NCI-H82 treated with DMSO at 0.1 percent for 48 hours (cell line): ENCODE measurements at regions not wholly inside any gene's neighbourhood (a gene's known extent, or its start where the extent isn't known, plus 50 kb on each side); places are given as distances from the start of the nearest gene placed in this dataset.
"Not testable (repeated sequence)": the region's sequence is repeated elsewhere in the genome, so short reads cannot be mapped to it uniquely, and the experiment has no call there.

Experiments
- DNase-seq: peaks from one replicate; lab custom pipeline; 2025; ENCODE audit not compliant: unreplicated experiment; lab: John Stamatoyannopoulos, UW

DNA sequence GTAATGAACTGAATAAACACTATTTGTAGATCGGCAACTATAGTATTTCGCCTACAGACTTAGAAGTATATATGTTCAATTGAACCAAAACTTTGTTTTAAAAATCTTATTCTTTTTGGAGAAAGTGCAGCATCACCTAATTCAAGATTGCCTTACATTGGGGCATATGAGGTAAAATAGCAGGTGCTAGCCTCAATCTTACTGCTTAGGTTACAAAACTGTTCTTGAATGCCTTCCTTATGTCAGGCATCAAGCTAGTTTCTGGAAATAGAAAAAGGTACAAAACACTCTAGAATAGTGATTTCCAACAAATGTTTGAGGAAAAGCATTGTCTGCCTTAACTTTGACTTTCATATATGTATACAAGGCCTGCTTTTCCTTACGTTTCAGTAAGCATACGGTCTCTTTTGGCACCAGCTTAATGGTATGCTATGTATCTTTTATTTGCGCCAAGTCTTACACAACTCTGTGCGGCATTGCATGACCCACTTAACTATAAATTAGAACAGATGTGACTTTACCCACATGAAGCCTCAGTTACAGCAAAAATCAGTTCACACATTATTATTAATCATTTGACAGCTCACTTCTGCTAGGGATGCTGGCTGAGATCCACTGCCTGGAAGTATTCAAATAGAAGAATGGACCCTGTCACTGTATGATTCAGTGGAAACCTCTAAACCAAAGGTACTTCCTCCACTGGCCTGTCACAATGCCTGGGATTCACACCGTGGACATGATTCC, 174.1 kb downstream of the PRELID2 start:
- no peak for DNase-seq

DNA sequence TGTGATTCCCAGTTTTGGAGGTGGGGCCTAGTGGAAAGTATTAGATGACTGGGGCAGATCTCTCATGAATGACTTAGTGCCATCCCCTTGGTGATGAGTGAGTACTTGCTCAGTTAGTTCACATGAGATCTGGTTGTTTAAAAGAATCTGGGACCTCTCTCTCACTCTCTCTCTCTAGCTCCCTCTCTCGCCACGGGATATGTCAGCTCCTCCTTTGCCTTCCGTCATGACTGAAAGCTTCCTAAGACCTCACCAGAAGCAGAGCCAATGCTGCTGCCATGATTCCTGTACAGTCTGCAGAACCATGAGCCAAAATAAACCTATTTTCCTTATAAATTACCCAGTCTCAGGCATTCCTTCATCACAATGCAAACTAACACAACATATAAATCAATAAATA, 176.7 kb downstream of the PRELID2 start:
- DNase-seq, result no peak

DNA sequence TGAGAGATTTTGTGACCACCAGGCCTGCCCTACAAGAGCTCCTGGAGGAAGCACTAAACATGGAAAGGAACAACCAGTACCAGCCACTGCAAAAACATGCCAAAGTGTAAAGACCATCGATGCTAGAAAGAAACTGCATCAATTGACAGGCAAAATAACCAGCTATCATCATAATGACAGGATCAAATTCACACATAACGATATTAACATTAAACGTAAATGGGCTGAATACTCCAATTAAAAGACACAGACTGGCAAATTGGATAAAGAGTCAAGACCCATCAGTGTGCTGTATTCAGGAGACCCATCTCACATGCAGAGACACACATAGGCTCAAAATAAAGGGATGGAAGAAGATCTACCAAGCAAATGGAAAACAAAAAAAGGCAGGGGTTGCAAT, 182.4 kb downstream of the PRELID2 start:
- not testable (repeated sequence) for DNase-seq

DNA sequence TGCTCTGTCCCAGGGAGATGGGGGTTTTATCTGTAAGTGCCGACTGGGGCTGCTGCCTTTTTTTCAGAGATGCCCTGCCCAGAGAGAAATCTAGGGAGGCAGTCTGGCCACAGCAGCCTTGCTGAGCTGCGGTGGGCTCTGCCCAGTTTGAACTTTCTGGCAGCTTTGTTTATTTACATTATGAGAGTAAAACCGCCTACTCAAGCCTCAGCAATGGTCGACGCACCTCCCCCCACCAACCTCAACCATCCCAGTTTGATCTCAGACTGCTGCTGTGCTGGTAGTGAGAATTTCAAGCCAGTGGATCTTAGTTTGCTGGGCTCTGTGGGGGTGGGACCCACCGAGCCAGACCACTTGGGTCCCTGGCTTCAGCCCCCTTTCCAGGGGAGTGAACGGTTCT, 188.0 kb downstream of the PRELID2 start:
- not testable (repeated sequence) for DNase-seq

DNA sequence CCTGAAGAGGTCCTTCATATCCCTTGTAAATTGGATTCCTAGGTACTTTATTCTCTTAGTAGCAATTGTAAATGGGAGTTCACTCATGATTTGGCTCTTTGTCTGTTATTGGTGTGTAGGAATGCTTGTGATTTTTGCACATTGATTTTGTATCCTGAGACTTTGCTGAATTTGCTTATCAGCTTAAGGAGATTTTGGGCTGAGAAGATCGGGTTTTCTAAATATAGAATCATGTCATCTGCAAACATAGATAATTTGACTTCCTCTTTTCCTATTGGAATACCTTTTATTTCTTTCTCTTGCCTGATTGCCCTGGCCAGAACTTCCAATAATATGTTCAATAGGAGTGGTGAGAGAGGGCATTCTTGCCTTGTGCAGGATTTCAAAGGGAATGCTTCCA, 191.9 kb downstream of the PRELID2 start:
- not testable (repeated sequence) for DNase-seq

DNA sequence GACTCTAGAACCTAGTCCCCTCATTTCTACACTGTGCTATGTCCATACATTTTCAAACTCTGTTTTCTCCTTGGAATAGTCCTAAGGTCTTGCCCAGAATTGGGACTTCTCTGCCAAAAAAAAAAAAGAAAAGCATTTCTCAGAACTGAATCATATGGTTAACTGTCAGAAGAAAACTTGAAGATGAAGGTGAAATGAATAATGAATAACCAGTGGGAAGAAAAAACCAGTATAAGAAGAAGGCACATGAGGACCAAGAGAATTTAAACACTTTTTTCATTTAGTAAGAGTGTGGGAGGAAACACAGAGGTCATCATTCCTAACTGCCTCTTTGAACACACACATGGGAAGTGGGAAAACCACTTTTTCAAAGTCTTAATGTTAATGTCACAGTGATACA, 197.7 kb downstream of the PRELID2 start:
- DNase-seq, result no peak

DNA sequence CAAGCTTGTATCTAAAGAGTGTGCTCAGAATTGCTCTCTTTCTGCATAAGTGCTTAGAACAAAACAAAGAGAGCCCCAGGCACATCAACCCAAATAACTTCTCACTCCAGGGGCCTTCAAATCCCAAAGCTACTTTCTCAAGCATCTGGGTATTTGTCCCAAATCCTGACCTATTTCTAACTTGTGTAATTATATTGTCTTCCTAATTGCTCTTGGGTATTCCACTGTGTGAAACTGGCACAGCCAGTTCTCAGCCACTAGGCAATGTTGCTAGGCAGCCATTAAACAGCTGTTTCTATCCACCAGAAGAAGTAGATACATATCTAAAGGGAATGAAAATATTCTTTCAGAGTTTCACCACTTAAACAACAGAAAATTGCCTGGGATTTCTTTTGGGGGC, 198.8 kb downstream of the PRELID2 start:
- DNase-seq, result no peak

DNA sequence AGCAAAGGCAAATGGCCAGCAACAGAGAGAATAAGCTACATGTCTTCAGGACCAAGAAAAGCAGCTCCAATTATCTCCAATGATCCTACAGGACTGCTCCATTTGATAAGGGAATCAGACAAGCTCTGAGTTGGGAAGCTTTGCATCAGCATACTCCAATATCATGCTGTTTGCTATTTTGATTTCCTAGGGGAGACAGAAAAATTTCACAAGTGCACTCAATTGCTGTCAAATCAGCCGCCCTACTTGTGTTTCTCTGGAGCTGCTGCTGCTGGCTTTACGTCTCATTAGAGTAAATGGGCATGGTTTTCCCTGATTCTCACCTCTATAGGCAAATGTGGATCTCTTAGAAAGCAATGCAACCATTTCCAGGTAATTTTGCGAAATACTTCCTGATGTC, 201.7 kb downstream of the PRELID2 start:
- DNase-seq, result no peak

DNA sequence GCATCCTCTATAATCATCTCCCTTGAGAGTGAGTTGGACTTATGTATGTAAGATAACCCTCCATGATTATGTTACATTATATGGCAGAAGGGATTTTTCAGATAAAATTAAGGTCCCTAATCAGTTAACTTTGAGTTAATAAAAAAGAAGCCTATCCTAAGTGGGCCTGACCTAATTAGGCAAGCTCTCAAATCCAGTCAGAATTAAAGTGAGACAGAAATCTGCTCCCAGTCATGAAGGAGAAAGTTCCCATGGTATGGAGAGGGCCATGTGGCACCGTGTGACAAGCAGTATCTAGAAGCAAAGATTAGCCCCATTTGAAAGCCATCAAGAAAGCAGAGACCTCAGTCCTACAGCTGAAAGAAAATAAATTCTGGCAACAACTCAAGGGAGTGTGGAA, 202.4 kb downstream of the PRELID2 start:
- no peak for DNase-seq

DNA sequence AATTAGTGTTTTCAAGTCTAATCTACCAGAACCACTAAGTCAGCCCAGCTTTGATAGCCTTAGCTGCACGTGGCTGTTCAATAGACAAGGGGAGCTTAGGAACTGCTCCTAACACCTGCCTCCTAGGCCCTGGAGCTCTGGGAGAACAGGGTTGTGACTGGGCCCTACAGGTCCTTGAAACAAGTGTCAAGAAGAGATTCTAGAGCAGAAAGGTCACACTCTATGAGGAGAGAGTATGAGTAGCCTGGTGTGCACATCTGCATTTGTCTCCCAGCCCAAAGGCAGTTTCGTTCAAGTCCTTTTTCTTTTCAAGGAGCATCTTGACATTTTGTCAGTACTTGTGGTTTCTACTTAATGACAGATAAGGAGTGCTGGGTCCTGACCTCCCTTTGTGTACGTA, 206.1 kb downstream of the PRELID2 start:
- no peak for DNase-seq

DNA sequence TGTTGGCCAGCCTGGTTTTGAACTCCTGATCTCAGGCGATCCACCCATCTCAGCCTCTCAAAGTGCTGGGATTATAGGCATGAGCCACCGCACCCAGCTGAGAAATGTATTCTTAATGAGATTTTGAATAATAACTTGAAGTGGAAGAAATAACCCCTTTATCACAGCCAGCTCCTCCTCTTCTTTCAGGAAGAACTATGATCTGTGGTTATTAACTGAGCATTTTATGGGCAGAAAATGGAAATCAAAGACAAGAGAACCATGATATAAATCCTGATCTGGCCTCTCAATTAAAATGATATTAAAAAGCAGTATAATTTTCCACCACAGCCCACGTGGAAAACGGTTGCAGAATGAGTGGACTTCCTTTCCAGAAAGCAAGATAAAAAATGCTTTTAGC, 206.6 kb downstream of the PRELID2 start:
- no peak for DNase-seq

DNA sequence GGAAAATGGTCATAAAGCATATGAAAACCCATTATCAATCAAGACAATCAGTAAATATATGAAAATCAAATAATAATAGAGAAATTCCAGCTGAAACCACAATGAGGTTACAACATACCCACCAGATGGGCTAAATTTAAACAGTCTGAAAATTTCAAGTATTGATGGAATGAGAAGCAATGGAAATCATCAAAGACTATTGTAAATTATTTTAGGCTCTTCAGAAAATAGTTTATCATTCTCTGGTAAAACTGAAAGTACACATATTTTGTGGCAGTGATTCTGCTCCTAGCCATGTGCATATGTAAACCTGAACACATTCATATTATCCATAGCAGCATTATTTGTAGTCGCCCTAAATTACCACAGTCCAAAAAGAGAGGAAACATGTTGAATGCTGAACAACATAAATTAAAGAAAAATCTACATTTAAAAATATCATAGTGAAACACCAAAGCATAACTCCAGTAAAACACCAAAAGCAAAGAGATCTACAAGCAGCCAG, 215.3 kb downstream of the PRELID2 start:
- no peak for DNase-seq

DNA sequence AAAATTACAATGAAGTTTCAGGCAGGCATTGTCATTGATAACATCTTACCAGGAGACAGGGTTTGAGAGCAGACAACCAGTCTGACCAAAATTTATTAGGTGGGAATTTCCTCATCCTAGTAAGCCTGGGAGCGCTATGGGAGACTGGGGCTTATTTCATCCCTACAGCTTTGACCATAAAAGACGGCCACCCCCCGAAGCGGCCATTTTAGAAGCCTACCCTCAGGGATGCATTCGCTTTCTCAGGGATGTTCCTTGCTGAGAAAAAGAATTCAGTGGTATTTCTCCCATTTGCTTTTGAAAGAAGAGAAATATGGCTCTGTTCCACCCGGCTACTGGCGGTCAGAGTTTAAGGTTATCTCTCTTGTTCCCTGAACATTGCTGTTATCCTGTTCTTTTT, 218.4 kb downstream of the PRELID2 start:
- not testable (repeated sequence) for DNase-seq

DNA sequence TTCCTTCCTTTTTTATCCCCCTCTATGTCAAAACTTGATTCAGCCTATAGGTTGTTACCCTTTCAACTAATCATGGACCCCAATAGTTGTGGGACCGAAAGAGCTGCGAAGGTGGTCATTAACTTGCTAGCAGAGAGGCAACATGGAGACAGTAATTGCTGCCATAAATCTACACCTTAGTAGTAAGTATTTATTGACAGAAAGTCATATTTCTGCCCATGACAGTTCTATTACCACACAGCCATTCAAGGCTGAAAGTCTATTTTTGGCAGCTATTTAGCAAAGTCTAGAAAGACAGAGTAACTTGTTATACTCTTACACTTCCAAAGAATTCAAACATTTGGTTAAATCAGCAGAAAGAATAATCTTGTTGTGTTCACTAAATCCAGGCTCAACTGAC, 236.2 kb downstream of the PRELID2 start:
- no peak for DNase-seq

DNA sequence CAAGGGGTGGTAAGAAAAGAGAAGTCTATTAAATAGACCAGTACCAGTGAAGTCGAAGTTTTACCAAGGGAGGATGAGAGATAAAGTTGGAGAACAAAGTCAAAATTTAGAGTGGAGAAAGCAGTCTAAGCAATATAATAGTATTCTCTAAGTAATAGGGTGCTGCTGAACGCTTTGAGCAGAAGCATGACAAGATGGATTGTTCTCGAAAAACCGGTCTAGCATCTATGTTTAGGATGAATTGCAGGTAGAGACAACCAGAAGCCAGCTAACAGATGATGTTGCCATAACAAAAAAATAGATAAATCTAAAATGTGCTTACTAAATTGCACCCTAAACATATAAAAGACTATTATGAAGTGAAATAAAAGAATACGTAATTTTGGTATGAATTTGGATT, 237.0 kb downstream of the PRELID2 start:
- no peak for DNase-seq

DNA sequence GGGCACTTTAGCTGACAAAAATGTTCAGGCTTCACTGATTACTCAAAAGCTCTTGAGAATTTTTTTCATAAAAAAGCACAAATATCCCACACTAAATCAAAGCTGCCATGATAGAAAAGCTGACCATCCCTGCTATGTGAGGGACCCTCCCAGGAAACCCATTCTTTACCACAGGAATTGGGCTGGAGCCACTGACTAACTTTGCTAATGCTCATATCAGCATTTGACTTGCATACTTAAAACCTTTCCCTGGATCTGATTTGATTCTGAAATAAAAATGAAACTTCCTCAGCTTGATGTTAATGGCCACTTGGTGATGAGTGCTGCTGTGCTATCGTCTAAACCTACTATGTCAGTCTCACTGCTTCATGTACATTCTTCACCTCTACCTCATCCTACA, 243.6 kb downstream of the PRELID2 start:
- no peak for DNase-seq

DNA sequence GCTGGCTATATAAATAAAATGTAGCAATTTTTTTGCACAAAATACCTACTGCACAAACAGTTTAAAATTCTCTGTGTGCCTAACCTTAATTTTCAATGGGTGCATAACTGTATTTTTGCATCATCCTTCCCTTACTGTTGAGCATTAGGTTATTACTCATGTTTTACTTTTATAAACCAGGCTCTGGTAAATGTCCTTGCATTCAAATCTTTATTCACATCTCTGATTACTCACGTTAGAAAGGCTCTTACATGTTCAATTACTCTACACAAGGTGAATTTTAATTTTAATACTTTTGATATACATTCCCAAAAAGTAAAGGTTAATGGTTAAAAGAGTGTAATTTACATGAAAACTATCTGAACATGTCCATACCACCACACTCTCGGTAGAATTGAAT, 246.1 kb downstream of the PRELID2 start:
- DNase-seq, result no peak

DNA sequence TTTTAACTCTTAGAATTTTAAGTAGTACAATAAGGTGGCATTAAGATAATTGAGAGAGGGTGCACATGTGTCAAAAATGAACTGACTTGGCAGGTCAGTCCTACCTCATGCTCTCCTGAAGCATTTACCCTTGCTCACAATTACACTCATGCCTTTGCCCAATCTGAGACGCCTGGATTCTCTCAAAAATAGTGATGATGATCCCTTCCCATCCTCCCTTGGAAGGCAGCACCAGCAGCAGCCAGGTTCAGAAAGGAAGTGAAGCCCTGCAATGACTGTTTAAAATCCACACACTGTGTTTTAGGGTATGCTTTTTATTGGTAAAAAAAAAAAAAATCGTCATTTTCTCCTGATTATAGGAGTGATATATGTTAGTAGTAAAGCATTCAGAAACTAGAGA, 246.6 kb downstream of the PRELID2 start:
- no peak for DNase-seq

DNA sequence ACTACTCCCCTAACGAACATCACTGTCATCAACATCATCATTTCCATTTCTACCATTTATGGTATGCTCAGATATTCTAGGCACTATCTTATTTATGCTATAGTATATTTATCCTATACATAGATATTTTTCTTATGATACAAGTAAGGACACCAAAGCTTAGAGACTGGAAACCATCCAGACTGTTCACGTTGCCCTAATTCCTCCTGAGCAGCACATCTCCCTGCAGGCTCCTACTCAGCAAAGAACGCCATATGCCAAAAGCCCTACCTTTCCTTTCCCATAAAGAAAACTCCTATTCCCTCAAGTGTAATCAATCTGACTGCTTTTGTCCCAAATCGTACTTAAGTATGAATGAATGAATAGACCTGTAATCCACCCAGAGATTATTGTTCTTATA, 247.0 kb downstream of the PRELID2 start:
- DNase-seq, result no peak

DNA sequence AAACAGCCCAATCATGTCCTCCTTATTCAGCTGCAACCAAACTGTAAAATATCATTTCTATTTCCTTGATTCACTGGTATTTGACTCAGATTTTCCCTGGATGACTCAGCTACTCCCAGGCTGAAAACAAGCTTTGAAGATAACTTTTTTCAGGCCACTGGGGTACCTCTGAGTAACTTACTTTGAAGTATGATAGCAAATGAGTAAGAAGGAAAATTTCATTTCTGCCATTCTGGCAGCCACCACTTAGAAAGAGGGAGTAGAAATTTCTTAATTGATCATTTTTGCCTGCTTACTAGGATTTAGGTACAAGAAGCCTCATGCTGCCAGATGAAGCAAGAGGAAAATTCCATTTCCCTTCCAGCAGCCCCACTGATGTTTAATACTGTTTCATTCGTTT, 247.4 kb downstream of the PRELID2 start:
- no peak for DNase-seq

DNA sequence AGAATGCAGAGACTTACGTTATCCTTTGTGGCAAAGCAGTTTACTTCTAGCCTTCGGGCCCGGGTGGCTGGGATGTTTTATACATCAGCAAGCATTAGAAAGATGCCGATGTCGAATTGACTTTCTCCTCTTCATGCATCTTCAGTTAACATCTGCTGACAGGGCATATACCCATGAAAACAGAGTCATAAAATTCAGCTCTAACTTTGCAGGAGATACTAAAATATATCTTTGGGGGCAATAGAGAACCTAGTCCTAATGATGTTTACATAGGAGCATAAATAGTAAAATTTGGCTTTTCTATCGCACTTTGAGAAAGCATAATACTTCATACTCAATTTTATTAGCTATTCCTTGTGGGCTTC, 247.9 kb downstream of the PRELID2 start:
- no peak for DNase-seq

DNA sequence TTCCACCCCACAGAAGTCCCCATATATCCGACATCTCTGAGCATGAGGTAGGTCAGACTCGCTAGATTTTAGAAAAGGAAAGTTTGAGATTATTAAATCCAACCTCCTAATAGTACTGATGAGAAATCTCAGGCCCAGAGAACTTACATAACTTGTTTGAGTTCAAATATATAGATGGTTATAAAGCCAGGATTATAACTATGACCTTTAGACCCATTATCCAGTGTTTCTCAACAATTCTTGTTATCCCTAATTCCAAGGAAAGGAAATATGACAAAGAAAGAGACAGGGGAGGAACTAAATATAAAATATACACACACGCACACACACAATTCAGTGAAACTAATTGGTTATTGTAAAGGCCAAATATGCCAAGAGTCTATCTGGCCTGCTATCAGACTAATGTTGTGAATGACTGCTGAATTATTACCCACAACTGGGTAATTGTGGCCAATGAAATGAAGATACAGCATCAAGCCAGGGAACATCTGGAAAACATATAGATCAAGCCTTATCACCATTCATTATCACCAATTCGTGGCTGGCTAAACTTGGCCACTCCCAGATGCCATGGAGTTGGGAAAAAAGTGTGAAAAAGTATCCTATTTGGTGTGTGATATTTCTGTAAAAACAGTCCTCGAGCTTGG, 248.4 kb downstream of the PRELID2 start:
- no peak for DNase-seq
